ENCODE measurements at regions not wholly inside any gene's neighbourhood (a gene's known extent, or its start where the extent isn't known, plus 50 kb on each side); places are given as distances from the start of the nearest gene placed in this dataset.

DNA sequence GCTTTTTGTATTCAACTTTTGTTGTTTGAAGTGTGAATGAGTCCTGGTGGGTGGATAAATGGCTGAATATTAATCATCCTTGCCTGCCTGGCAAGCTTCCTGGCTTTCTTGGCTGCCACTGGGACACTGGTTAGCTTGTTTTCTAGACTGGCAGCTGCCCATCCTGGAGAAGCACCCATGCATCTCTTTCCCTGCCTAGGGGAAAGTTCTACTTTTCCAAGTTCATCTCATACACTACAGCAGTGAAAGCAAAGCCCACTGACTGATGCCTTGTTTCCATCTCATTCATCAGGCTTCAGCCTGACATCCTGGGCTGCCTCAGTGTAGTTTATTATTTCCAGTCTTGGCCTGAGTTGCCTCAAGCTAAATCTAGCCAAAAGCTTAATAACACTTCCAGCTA lies 244.8 kb downstream of the PCDH20 start:
- H3K4me1 ChIP-seq: no peaks in the 10 kb centered on the region
- H3K36me3 ChIP-seq: no peaks in the 10 kb centered on the region
- no peaks in the 10 kb centered on the region for H3K27me3 ChIP-seq
- TF ChIP-seq POLR2A (IDR thresholded peaks at IDR 0.05): no peak
- TF ChIP-seq EP300 (IDR thresholded peaks at IDR 0.05): no peak
- TF ChIP-seq, protein P1, sequence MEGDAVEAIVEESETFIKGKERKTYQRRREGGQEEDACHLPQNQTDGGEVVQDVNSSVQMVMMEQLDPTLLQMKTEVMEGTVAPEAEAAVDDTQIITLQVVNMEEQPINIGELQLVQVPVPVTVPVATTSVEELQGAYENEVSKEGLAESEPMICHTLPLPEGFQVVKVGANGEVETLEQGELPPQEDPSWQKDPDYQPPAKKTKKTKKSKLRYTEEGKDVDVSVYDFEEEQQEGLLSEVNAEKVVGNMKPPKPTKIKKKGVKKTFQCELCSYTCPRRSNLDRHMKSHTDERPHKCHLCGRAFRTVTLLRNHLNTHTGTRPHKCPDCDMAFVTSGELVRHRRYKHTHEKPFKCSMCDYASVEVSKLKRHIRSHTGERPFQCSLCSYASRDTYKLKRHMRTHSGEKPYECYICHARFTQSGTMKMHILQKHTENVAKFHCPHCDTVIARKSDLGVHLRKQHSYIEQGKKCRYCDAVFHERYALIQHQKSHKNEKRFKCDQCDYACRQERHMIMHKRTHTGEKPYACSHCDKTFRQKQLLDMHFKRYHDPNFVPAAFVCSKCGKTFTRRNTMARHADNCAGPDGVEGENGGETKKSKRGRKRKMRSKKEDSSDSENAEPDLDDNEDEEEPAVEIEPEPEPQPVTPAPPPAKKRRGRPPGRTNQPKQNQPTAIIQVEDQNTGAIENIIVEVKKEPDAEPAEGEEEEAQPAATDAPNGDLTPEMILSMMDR (IDR thresholded peaks at IDR 0.05): no peak
- no peak for DNase-seq (ENCODE audit: low spot score in 2 of 2)
- H3K9me3 ChIP-seq: no peaks in the 10 kb centered on the region
- H3K27ac ChIP-seq: no peak overlapping the region
- no peak overlapping the region for H3K4me3 ChIP-seq

DNA sequence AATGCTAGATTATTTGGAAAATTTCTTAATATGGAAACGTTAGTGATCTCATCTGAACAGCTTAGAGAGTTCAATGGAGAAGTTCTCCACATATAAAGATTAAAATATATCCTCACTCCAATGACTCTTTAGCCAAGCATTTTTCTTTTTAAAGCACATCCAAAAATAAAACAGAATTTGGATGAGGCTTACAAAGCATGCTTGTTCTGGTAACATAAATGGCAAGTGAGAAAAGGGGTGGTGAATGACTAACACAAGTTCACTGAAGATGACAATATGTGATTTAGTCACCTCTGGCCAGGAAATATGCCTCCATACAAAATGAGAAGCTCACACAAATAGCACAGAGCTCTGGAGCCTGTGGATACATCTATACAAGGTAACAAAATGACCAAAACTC lies 253.0 kb downstream of the PCDH20 start:
- no peaks in the 10 kb centered on the region for H3K4me1 ChIP-seq
- no peak overlapping the region for H3K4me3 ChIP-seq
- H3K9me3 ChIP-seq: no peaks in the 10 kb centered on the region
- no peak for DNase-seq (ENCODE audit: low spot score in 2 of 2)
- H3K36me3 ChIP-seq: no peaks in the 10 kb centered on the region
- peak overlapping the region in 1 of 4 donors; percentile 39 for H3K27ac ChIP-seq
- WGBS, 2 donors: 35 to 40% methylated on average over 1 of the region's 1 CpG
- H3K27me3 ChIP-seq: no peaks in the 10 kb centered on the region
- TF ChIP-seq, protein P1 (IDR thresholded peaks at IDR 0.05): no peak
- no peak for TF ChIP-seq EP300 (IDR thresholded peaks at IDR 0.05)
- TF ChIP-seq POLR2A (IDR thresholded peaks at IDR 0.05): no peak

DNA sequence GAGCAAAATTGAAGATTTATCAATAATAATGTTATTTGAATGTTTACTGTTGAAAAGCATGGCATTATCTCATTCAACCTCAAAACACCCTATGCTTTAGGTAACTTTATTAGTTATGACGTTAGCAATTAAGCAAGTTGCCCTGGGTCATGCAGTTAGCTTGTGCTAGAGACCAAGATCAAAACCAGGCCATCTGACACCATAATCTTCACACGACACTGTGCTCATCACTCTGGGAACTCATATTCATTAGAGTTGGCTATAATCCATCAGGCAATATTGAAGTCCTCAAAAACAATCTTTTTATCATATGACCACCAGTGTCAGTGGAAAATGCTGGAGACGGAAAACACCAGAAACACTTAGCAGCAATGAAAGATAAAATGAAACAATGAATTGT lies 253.5 kb downstream of the PCDH20 start:
- TF ChIP-seq EP300 (IDR thresholded peaks at IDR 0.05): no peak
- TF ChIP-seq, protein P1 (IDR thresholded peaks at IDR 0.05): no peak
- TF ChIP-seq POLR2A (IDR thresholded peaks at IDR 0.05): no peak
- Histone ChIP-seq H3K9me3 (no peaks in the 10 kb centered on the region), H3K4me3 (no peak overlapping the region), H3K27me3 (no peaks in the 10 kb centered on the region), H3K27ac (peak overlapping the region in 1 of 4 donors; percentile 39), H3K36me3 (no peaks in the 10 kb centered on the region), H3K4me1 (no peaks in the 10 kb centered on the region)
- WGBS, 2 donors: 66 to 67% methylated on average over 3 of the region's 3 CpGs
- DNase-seq (ENCODE audit: low spot score in 2 of 2): no peak

DNA sequence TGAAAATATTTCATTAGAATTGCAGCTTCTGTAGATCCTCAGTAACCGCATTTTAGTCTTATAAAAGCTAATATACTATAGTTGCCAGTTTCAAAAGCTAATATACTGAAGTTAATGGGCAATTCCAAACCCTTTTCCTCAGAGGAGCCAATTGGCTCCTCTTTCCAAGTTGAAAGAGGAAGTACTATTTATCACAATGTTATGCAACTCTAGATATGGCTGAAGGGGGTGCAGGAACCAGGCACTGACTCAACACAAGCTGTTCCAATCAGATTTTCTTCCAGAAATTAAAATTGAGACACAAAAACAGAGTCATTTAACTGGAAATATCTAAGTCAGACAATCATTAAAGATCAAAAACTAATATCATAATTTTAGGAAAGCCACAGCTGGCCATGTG lies 258.9 kb downstream of the PCDH20 start:
- Histone ChIP-seq H3K4me1 (no peaks in the 10 kb centered on the region), H3K27ac (no peak overlapping the region), H3K27me3 (no peaks in the 10 kb centered on the region), H3K9me3 (no peaks in the 10 kb centered on the region), H3K36me3 (no peaks in the 10 kb centered on the region), H3K4me3 (no peak overlapping the region)
- TF ChIP-seq EP300 (IDR thresholded peaks at IDR 0.05): no peak
- TF ChIP-seq POLR2A (IDR thresholded peaks at IDR 0.05): no peak
- TF ChIP-seq, protein P1 (IDR thresholded peaks at IDR 0.05): no peak
- 85 to 96% methylated on average over 1 of the region's 1 CpG for WGBS, 2 donors
- DNase-seq (ENCODE audit: low spot score in 2 of 2): no peak

DNA sequence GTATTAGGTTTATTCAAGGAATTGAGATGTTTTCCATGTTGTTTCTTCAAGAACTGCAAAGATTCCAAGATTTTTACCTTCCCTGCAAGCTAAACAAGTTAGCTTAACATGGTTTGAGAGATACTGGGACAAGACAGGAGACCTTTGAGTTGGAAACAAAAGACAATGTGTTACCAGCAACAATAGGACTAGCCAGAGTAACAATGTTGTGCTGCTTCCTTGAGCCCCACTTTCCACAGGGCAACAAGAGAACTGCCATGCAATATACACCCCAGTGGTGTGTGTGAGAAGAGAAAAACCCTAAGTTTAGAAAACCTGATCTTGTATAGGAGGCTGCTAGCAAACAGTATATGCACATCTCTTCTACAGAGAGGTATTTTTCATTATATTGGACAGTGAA lies 264.6 kb downstream of the PCDH20 start:
- no peak overlapping the region for H3K4me3 ChIP-seq
- H3K36me3 ChIP-seq: no peaks in the 10 kb centered on the region
- no peaks in the 10 kb centered on the region for H3K4me1 ChIP-seq
- no peak for DNase-seq (ENCODE audit: low spot score in 2 of 2)
- TF ChIP-seq EP300 (IDR thresholded peaks at IDR 0.05) (no peak), POLR2A (IDR thresholded peaks at IDR 0.05) (no peak)
- TF ChIP-seq, protein P1 (IDR thresholded peaks at IDR 0.05): no peak
- H3K27me3 ChIP-seq: no peaks in the 10 kb centered on the region
- H3K9me3 ChIP-seq: no peaks in the 10 kb centered on the region
- H3K27ac ChIP-seq: no peak overlapping the region

All from tibial nerve (tissue), 4 donors.